HTR-8/SVneo (cell line): ENCODE measurements at regions not wholly inside any gene's neighbourhood (a gene's known extent, or its start where the extent isn't known, plus 50 kb on each side); places are given as distances from the start of the nearest gene placed in this dataset.

Experiments
- DNase-seq: peaks from one replicate; pipeline ENCODE4 v3.0.0; 2011; ENCODE audit warnings: low spot score, mixed read lengths; ENCODE audit not compliant: insufficient read length
- FAIRE-seq: peaks from 2 replicates; lab custom pipeline; 2011; peaks lifted over from hg19 to GRCh38; lab: Jason Lieb, UNC

DNA sequence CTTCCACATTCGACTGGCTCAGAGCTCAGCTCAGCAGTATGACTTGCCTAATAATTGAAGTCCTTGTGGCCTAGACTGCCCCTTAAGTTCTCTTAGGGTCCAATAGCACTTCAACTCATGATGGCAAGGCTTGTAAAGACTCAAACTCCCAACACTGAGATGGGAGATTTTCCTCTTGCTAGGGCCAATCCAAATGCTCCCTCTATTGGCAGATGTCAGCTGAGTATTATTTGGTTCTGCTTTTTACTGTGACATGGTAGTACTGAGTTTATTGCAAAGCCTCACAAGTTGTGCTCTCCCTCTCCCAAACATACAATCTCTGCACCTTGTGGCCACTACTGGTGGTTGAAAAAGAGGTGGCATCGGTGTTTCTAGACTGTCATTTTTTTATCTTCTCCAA is 164.2 kb downstream of the ALG10 start:
- FAIRE-seq (no peak), DNase-seq (no peak)

GRCh38 chr12:34188974-34189373 is 166.7 kb downstream of the ALG10 start:
- no peak for FAIRE-seq
- no peak for DNase-seq

DNA sequence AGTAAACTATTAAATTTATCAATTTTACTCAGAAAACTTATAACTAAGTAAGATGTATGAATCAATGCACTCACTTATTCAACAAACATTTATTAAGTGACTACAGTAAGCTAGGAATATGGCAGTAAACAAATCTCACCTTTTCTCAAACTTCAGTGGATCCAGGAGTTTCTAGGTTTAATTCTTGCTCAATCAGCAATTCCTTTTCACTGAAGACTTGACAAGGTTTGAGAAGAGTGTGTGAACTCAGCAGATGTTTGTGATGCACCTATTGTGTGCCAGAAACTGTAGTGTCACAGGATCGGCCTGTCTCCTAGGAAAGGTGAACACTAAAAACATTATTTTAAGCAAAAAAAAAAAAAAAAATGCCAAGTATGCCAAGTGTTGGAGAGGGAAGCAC is 167.8 kb downstream of the ALG10 start:
- FAIRE-seq, result no peak
- no peak for DNase-seq

DNA sequence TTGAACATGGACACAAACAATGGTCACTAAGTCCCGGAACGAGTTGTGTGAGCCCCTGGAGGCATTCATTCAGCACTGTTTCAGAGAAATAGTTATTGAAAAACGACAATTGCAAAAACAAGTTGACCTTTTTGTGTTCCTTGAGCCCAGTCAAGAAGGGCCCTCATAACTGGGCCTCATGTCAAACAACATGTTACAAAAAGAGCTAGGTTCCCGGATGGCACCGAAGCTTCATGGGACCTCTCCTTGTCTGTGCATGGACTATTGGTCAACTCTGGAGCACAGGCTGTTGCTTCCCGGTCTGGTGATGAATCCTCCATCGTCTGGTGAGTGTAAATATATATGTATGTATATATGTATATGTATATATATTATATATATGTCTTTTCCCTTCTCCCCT is 176.6 kb downstream of the ALG10 start:
- FAIRE-seq (no peak), DNase-seq (no peak)

GRCh38 chr12:34203866-34204620 is 181.7 kb downstream of the ALG10 start:
- no peak for DNase-seq
- no peak for FAIRE-seq

DNA sequence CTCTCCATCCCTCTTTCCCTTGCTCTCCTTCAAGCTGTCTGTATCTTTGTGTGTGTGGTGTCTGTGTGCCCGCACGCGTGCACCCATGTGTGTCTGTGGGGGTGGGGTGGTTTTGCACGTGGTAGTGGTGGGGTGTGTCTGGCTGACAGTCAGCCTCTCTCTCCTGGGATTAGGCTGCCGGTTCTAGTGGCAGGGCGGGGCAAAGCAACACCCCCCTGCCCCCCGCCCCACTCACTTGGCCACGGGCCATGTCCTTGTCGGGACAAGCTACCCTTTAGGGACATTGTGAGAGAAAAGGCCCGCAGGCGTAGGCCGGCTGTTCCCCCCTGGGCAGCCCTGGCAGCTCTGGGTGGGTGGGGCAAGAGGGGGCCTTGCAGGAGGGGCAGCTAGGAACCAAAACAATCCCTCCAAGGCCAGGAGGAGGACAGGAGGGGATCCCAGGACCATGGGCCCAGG is 182.6 kb downstream of the ALG10 start:
- no peak for FAIRE-seq

GRCh38 chr12:34205401-34205800 is 183.1 kb downstream of the ALG10 start:
- FAIRE-seq (no peak), DNase-seq (no peak)

More for the DNA sequence above, 182.6 kb downstream of the ALG10 start:
- DNase-seq, result no peak

DNA sequence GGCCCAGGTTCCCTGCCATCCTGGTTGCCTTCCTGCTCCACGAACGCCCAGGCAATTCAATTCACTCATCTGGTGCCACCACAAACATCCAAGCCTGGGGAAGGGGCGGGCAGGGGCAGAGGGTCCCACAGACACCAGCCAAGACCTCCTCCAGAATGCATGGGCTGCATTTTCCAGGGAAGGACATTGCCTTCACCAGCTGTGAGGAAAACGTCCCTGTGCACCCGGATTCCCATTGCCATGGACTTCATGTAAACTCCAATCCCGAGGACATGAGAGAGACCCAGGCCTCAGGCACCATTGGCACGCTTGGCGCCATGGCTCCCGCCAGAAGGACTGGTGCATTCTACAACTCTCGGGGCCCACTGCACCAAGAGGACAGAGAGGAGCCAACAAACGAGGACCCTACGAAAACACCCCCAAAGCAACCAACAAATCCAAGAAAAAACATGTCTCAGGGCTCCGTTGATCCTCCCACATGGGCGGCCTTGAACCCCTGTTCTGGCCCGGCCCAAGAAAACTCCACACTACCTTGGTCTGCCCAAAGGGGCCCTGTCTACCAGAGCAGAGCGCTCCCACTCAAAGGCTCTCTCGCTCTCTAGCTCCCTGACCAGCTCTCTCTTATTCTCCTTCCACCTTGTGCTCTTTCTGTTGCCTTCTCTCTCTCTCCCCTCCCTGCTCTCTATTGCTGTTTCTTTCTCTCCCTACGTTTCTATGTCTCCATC is 183.9 kb downstream of the ALG10 start:
- DNase-seq, result no peak
- no peak for FAIRE-seq

- FAIRE-seq, result no peak
- DNase-seq, result no peak
These were observed 185.6 kb downstream of the ALG10 start for GRCh38 chr12:34207858-34208257.

- no peak for DNase-seq
- FAIRE-seq, result no peak
These were observed 186.3 kb downstream of the ALG10 start for GRCh38 chr12:34208331-34209258.

- FAIRE-seq (peak; percentile 67), DNase-seq (no peak)
These were observed 187.1 kb downstream of the ALG10 start for GRCh38 chr12:34209259-34209835.

GRCh38 chr12:34210183-34210582 is 187.9 kb downstream of the ALG10 start:
- FAIRE-seq, result no peak
- DNase-seq, result no peak

DNA sequence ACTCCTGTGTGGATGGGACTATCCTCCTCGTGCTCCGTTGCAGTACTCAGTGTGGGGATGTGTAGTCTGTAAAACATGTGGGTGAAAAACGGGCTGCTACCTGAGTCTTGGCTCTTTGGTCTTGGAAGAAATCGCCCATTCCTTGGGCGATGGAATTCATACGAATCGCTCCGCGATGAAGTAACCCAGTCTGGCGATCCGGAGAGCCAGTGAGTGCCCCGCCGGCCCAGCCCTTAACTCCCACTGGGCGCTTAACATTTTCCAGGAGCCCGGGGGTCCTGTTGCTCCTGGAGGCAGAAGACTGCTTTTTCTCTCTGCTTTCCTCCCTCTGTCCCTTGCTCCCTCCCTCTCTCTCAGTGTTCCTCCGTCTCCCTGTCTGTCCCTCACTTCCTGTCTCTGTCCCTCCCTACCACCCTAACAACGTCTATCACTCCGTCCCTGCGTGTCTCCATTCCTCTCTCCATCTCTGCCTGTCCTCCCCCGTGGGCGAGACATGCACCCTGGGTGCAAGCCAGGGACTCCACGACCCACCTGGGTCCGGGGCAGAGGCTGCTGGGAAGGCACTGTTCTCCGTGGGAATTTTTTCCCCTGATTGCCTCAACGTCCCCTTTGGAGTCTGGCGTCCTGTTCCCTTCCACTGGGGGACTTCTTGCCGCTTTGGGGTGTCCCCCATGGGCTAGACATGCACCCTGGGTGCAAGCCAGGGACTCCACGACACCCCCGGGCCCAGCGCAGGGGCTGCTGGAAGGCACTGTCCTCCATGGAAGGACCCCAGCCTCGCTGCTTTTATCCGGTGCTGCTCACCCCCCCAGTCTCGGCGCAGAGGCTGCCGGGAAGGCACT is 188.6 kb downstream of the ALG10 start:
- no peak for FAIRE-seq
- no peak for DNase-seq

GRCh38 chr12:34212651-34213050 is 190.4 kb downstream of the ALG10 start:
- no peak for FAIRE-seq
- no peak for DNase-seq

DNA sequence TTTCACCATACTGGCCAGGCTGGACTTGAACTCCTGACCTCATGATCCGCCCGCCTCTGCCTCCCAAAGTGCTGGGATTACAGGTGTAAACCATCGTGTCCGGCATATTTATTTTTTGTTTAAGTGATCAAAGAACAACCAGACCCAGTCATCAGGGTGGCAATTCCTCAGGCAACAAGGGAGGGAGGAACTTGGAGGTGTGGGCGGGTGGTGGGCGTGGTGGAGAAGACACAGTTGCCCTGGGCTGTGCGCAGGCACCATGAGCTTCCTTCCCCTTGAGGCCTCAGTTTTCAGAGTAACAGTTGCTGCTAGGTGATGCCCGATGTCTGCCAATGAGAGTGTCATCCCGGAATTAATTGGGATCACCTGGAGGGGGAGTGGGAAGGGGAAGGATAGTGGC is 191.7 kb downstream of the ALG10 start:
- DNase-seq (no peak), FAIRE-seq (no peak)

DNA sequence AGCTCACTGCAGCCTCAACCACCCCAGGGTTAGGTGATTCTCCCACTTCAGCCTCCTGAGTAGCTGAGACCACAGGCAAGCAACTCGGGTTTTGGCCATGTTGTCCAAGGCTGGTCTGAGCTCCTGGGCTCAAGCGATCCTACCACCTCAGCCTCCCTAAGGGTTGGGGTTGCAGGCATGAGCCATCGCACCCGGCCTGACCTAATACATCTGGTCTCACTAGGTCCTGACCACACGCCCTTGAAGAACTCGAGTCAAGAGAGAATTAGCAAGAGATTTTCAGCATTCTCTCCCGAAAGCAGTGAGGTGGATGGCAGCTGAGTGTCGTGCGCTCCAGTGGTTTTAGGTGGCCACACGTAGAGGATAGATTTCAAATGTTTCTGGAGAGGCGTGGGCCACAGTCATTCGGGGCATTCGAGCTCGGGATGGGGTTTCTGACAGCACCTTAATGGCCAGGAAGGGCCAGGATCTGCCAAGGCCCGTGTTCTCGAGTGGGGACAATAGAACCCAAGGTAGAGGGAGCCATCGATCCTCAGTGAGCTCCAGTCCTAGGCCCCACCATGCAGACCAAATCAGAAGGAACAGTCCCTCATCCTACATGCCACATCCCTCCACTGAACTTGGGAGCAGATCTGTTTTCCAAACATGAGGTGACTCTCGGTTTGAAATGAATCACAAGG is 193.1 kb downstream of the ALG10 start:
- FAIRE-seq (no peak), DNase-seq (no peak)

- DNase-seq, result no peak
- no peak for FAIRE-seq
These were observed 193.6 kb downstream of the ALG10 start for GRCh38 chr12:34215893-34216285.

DNA sequence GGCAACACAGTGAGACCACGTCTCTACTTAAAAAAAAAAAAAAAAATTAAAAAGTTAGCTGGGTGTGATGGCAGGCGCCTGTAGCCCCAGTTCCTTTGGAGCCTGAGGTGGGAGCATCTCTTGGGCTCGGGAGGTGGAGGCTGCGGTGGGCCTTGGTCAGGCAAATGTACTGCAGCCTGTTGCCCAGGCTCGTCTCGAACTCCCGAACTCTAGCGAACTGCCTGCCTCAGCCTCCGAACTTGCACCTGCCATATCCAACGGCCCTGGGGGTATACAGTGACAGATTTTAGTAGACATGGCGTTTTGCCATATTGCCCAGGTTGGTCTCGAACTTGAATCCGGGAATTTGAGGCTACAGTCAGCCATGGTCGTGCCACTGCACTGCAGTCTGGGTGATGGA is 195.4 kb downstream of the ALG10 start:
- DNase-seq, result no peak
- FAIRE-seq, result no peak
